ENCODE measurements at regions not wholly inside any gene's neighbourhood (a gene's known extent, or its start where the extent isn't known, plus 50 kb on each side); places are given as distances from the start of the nearest gene placed in this dataset.

GRCh38 chr3:82137050-82137449 is 375.6 kb upstream of the GBE1 start:
- TF ChIP-seq CTCF (IDR thresholded peaks at IDR 0.05; ENCODE audit: insufficient read depth, low read length) (no peak), GABPA (IDR thresholded peaks at IDR 0.05; ENCODE audit: low read depth) (no peak), REST (IDR thresholded peaks at IDR 0.05; ENCODE audit: insufficient replicate concordance, low read depth) (no peak), POLR2AphosphoS5 (IDR thresholded peaks at IDR 0.05; ENCODE audit: low read depth) (no peak), SPI1 (IDR thresholded peaks at IDR 0.05; ENCODE audit: borderline replicate concordance, low read depth) (no peak)

Measured in HL-60 (cell line).